Panc1 (cell line): ENCODE measurements at regions not wholly inside any gene's neighbourhood (a gene's known extent, or its start where the extent isn't known, plus 50 kb on each side); places are given as distances from the start of the nearest gene placed in this dataset.

Source experiments
- POLR2AphosphoS5 ChIP-seq: IDR thresholded peaks from 2 replicates; pipeline ENCODE4 v1.6.1; 2012; ENCODE audit warnings: mild to moderate bottlenecking, low read depth, low read length, moderate library complexity
- REST ChIP-seq, 2 experiments: IDR thresholded peaks; 2 replicates each; pipeline ENCODE4 v1.6.1; 2011 to 2012; ENCODE audit warnings: low read depth in 2 of 2, control low read depth in 1 of 2, low read length in 1 of 2, mild to moderate bottlenecking in 1 of 2, moderate library complexity in 1 of 2; ENCODE audit not compliant: insufficient read depth in 1 of 2
- TF ChIP-seq, protein P1 (sequence below): fragments of 450-650 bp; IDR thresholded peaks from 2 replicates; pipeline ENCODE4 v1.5.1; 2017; ENCODE audit warnings: mild to moderate bottlenecking

GRCh38 chr4:124025000-124025399 lies 628.4 kb downstream of the SPRY1 start:
- TF ChIP-seq, protein P1, sequence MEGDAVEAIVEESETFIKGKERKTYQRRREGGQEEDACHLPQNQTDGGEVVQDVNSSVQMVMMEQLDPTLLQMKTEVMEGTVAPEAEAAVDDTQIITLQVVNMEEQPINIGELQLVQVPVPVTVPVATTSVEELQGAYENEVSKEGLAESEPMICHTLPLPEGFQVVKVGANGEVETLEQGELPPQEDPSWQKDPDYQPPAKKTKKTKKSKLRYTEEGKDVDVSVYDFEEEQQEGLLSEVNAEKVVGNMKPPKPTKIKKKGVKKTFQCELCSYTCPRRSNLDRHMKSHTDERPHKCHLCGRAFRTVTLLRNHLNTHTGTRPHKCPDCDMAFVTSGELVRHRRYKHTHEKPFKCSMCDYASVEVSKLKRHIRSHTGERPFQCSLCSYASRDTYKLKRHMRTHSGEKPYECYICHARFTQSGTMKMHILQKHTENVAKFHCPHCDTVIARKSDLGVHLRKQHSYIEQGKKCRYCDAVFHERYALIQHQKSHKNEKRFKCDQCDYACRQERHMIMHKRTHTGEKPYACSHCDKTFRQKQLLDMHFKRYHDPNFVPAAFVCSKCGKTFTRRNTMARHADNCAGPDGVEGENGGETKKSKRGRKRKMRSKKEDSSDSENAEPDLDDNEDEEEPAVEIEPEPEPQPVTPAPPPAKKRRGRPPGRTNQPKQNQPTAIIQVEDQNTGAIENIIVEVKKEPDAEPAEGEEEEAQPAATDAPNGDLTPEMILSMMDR: no peak
- TF ChIP-seq REST (IDR thresholded peaks at IDR 0.05; ENCODE audit: insufficient read depth in 1 of 2, low read depth in 2 of 2, low read length in 1 of 2) (no peak), POLR2AphosphoS5 (no peak)
